Femur (tissue), 1 donor: ENCODE measurements at regions not wholly inside any gene's neighbourhood (a gene's known extent, or its start where the extent isn't known, plus 50 kb on each side); places are given as distances from the start of the nearest gene placed in this dataset.
"Not testable (repeated sequence)": the region's sequence is repeated elsewhere in the genome, so short reads cannot be mapped to it uniquely, and the experiment has no call there.

Experiments used
- DNase-seq: peaks from one replicate; pipeline ENCODE4 v3.0.0-alpha.2; 2017

DNA sequence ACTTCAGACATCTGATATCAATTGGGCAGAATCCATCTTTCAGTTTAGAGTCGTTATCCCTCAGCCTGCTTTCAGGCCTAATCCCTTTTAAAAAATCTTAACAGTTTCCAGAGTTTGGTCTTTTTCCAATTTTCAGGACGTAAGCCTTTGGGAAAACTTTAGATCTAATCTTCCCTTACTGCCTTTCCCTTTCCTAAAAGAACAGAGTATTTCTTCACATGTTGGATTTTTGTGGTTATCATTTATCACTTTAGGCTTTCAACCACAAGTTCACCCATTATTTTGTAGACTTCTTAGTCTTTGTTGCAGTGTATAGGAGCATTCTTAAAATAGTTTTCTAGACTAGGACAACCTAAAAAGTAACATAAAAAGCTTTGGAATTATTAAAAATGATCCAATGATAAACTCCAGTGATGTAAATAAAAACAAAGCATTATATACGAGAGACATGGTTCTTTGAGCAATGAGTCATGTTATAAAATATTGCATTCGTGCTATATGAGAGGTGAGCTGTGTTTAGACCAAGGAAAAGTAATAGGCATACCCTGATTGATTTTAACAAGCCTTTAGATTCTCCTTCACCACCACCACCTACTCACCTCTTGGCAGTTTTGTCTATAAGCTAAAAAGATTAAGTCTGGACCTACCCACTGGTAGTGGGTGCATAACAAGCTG, 90.4 kb upstream of the MCHR2 start:
- no peak for DNase-seq

- no peak for DNase-seq
These were observed 84.5 kb upstream of the MCHR2 start for GRCh38 chr6:100078509-100078908.

DNA sequence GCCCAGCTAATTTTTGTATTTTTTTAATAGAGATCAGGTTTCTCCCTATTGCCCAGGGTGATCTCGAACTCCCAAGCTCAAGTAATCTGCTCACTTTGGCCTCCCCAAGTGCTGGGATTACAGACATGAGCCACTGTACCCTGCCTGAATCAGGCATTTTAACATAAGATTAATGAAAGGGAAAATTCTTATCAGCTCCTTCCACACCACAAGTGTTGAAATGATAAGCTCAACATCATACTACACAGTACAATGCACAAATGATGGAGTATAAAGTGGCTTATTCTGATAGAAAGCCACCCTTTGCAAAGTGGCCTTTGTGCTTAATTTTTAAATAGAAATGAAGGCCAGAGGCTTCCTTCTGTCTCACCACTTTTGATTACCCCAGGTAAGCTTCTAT, 71.3 kb upstream of the MCHR2 start:
- no peak for DNase-seq

- DNase-seq = no peak
These were observed 68.6 kb upstream of the MCHR2 start for GRCh38 chr6:100062621-100063020.

- no peak for DNase-seq
These were observed 63.9 kb upstream of the MCHR2 start for GRCh38 chr6:100057941-100058340.

GRCh38 chr6:100050550-100050949, 56.5 kb upstream of the MCHR2 start:
- DNase-seq = no peak

GRCh38 chr6:100043961-100044360, 49.9 kb upstream of the MCHR2 start:
- not testable (repeated sequence) for DNase-seq
